Esophagus squamous epithelium (tissue), 4 donors: ENCODE measurements at regions not wholly inside any gene's neighbourhood (a gene's known extent, or its start where the extent isn't known, plus 50 kb on each side); places are given as distances from the start of the nearest gene placed in this dataset.

Experiments
- POLR2A ChIP-seq, 4 donors: fragments of 450-650 bp; IDR thresholded peaks; one replicate each; pipeline ENCODE4 v1.6.1; 2017; ENCODE audit warnings: antibody characterized with exemption in 4 of 4, mild to moderate bottlenecking in 4 of 4, moderate library complexity in 3 of 4
- TF ChIP-seq, protein P1 (sequence below), 6 experiments: fragments of 450-650 bp in 4 of 6; fragments of 200-600 bp in 2 of 6; sonication (generic) in 2 of 6; IDR thresholded peaks; one replicate each; pipeline ENCODE4 v1.5.1; 2016 to 2019; ENCODE audit warnings: antibody characterized with exemption in 6 of 6, mild to moderate bottlenecking in 4 of 6, moderate library complexity in 4 of 6

DNA sequence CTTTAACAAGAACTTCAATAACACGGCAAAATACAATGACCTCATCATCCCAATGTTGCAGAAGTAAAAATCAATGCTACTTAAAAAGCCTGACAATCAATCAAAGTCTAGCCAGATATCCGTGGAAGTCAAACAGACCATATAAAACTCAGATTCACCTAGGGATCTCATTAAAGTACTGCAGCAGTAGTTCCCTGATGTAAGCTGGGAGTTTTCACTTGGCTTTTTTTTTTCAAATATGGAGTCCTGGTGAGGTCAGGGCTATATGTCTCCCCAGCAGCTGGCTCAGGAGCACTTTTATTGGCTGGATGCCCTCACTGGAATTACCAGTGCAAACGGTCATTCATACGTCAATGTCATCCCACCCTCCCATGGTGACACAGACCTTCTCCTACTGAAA, 220.6 kb upstream of the SLC30A5 start:
- TF ChIP-seq, protein P1, sequence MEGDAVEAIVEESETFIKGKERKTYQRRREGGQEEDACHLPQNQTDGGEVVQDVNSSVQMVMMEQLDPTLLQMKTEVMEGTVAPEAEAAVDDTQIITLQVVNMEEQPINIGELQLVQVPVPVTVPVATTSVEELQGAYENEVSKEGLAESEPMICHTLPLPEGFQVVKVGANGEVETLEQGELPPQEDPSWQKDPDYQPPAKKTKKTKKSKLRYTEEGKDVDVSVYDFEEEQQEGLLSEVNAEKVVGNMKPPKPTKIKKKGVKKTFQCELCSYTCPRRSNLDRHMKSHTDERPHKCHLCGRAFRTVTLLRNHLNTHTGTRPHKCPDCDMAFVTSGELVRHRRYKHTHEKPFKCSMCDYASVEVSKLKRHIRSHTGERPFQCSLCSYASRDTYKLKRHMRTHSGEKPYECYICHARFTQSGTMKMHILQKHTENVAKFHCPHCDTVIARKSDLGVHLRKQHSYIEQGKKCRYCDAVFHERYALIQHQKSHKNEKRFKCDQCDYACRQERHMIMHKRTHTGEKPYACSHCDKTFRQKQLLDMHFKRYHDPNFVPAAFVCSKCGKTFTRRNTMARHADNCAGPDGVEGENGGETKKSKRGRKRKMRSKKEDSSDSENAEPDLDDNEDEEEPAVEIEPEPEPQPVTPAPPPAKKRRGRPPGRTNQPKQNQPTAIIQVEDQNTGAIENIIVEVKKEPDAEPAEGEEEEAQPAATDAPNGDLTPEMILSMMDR (IDR thresholded peaks at IDR 0.05) = no peak
- no peak for TF ChIP-seq POLR2A (IDR thresholded peaks at IDR 0.05)
